NCI-H345 treated with DMSO at 0.1 percent for 48 hours (cell line): ENCODE measurements at regions not wholly inside any gene's neighbourhood (a gene's known extent, or its start where the extent isn't known, plus 50 kb on each side); places are given as distances from the start of the nearest gene placed in this dataset.
"Not testable (repeated sequence)": the region's sequence is repeated elsewhere in the genome, so short reads cannot be mapped to it uniquely, and the experiment has no call there.

Experiments used
- DNase-seq: peaks from one replicate; lab custom pipeline; 2025; ENCODE audit not compliant: unreplicated experiment; lab: John Stamatoyannopoulos, UW

- no peak for DNase-seq
These were observed 1462.9 kb upstream of the RAG2 start for GRCh38 chr11:38060920-38061319.

GRCh38 chr11:38060136-38060535 lies 1462.1 kb upstream of the RAG2 start:
- no peak for DNase-seq

- DNase-seq = no peak
These were observed 1448.6 kb upstream of the RAG2 start for GRCh38 chr11:38046571-38047135.

DNA sequence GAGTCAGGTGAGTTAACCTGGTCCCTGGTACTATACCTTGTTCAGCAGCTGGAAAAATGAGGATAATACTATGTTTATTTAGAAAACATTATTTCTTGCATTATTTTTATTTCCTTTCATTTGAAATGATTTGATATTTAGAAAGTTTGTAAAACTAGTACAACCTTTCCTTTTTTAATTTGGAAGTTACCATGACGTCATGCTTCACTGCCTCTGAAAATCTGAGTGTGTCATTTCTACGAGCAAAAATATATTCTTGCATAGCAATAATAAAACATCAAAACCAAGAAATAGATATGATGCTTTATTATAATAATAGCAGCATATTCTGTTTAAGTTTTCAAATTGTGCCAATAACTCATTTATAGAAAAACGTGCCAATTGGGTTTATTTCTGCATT lies 1445.0 kb upstream of the RAG2 start:
- no peak for DNase-seq

- no peak for DNase-seq
These were observed 1440.7 kb upstream of the RAG2 start for GRCh38 chr11:38038777-38039176.

DNA sequence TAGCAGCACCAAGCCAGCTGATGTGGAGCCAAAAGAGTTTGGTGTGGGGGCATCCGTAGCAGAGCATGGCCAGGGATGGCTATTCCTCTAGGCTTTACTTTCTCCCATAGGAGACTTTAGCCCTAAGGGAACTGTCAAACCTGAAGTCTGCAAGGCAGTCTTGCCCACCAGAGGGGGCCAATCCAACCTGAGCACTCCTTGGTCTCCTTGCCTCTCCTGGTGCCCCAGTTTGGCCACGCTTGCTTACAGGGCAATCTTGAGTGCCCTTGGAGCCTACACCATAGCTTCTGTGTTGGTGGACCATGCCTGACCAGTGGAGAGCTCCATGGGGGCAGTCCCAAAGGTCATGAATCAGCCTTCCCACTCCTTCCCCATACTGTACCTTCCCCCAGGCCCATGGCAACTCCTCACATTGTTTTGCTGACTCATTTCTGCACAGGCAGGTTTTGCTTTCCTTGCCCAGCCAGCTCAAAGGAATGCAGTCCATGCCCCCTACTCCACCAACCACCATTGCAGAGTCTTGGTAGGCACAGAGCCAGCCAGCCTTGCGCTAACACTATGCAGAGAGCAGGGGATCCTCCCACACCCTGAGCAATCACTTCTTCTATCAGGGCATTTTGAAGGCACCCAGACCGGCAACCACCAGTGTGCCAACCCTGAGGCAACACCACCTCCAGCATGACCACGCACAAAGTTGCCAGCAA lies 1421.2 kb upstream of the RAG2 start:
- no peak for DNase-seq

DNA sequence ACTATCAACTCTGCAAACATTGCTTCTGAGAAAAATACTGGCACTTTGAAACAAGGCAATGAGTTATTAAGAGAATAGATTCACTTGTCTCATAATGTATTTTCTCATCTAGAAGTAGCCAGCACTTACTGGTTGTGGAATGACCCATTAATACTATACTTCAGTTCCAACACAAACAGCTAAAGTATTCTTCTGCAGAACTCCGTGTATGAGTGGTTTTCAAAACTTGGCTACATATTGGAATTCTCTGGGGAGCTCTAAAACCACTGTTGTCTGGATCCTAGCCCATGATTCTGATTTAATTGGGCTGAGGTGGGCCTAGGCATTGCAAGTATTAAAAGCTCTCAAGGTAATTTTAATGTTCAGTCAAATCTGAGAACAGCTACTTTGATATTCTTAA lies 1416.4 kb upstream of the RAG2 start:
- no peak for DNase-seq

- no peak for DNase-seq
These were observed 1415.1 kb upstream of the RAG2 start for GRCh38 chr11:38013157-38013556.

GRCh38 chr11:38011496-38011895 lies 1413.5 kb upstream of the RAG2 start:
- DNase-seq = no peak

GRCh38 chr11:38009932-38010331 lies 1411.9 kb upstream of the RAG2 start:
- DNase-seq = no peak

- no peak for DNase-seq
These were observed 1408.4 kb upstream of the RAG2 start for GRCh38 chr11:38006466-38006865.

- no peak for DNase-seq
These were observed 1407.6 kb upstream of the RAG2 start for GRCh38 chr11:38005597-38005996.

DNA sequence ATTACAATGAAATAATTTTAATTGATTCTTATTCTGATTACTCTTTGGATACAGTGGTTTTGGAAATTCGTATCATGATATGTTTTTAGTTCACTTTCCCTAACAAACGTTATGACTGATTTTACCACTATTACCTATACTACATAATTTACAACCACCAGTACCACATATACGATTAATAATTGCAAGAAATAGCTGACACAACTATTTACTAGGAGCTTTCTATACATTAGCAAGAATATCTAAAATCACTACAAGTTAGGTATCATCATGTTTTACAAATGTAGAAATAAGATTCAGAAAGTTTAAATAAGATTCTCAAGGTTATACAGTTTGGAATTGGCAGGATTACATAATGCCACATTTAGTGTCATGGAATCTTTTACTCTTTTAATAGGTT lies 1401.1 kb upstream of the RAG2 start:
- DNase-seq = no peak

GRCh38 chr11:37995886-37996285 lies 1397.8 kb upstream of the RAG2 start:
- no peak for DNase-seq

DNA sequence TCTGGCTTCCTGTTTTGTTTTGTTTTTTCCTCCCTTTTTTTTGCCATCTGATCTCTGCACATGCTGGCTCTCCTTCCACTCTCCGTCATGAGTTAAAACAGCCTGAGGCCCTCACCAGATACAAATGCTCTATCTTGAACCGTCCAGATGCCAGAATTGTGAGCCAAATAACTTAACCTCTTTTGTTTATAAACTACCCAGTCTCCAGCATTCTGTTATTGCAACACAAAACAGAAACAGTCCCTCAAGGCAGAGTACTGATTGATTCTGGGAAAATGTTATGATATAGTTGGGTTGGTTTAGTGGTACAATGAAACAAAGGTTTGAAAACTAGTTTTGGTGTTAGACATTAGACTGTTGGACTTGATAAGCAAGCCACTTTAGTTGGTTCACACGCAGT lies 1390.0 kb upstream of the RAG2 start:
- DNase-seq = no peak

GRCh38 chr11:37984991-37985390 lies 1387.0 kb upstream of the RAG2 start:
- DNase-seq = no peak

- no peak for DNase-seq
These were observed 1380.6 kb upstream of the RAG2 start for GRCh38 chr11:37978647-37979046.

DNA sequence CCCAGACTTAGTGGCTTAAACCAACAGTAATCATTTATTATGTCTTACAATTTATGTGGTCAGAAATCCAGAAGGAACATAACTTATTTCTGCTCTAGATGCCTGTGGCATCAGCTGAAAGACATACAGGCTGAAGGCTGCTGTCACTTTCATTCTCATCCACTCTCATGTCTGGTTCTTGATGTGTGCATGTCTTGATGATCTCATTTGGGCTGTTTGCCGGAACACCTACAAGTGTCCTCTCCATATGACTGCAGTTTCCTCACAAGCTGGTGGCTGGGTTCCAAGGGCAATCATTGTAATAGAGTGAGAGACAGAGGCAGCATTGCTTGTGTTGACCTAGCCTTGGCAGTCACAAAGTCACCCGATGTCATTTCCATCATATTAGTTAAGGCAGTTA lies 1375.9 kb upstream of the RAG2 start:
- DNase-seq = no peak

DNA sequence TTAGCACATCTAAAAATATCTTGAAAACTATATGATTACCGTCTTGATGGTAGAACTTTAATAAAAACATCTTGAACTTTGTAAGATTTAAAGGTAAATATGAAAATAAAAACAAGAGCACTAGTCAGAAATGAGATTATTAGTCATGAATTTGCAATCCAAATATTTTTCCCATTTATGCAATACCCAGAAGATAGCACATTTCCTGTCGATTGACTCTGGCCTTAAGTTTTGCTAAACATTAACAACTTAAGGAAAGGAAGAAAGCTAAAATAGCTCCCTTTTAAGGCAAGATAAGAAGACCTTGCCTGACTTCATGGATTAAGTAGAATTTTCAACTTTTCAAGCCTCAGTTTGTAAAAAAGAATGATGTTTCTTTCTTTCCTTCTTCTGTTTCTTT lies 1374.7 kb upstream of the RAG2 start:
- no peak for DNase-seq

DNA sequence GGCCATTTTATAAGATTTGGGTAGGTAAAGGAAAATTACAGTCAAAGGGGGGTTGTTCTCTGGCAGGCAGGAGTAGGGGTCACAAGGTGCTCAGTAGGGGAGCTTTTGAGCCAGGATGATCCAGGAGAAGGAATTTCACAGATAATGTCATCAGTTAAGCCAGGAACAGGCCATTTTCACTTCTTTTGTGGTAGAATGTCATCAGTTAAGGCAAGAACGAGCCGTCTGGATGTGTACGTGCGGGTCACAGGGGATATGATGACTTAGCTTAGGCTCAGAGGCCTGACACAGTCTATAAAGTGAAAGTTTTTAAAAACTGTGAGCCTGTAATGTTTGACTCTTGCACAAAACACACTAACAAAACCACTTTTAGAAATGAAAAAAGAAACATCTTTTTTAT lies 1371.3 kb upstream of the RAG2 start:
- DNase-seq = not testable (repeated sequence)

- DNase-seq = no peak
These were observed 1370.1 kb upstream of the RAG2 start for GRCh38 chr11:37968148-37968547.

- DNase-seq = no peak
These were observed 1369.6 kb upstream of the RAG2 start for GRCh38 chr11:37967635-37968034.

- no peak for DNase-seq
These were observed 1365.4 kb upstream of the RAG2 start for GRCh38 chr11:37963440-37963839.
